GM18520 (cell line): ENCODE measurements at regions not wholly inside any gene's neighbourhood (a gene's known extent, or its start where the extent isn't known, plus 50 kb on each side); places are given as distances from the start of the nearest gene placed in this dataset.

ENCODE experiments used
- ATAC-seq: cut with Tn5 transposase; IDR thresholded peaks from one replicate; pipeline ENCODE4 v1.9.1; 2021; ENCODE audit not compliant: unreplicated experiment

GRCh38 chr13:76229281-76229680 is 593.2 kb downstream of the LMO7 start:
- ATAC-seq = no peak

GRCh38 chr13:76226941-76227340 is 590.8 kb downstream of the LMO7 start:
- ATAC-seq = no peak

DNA sequence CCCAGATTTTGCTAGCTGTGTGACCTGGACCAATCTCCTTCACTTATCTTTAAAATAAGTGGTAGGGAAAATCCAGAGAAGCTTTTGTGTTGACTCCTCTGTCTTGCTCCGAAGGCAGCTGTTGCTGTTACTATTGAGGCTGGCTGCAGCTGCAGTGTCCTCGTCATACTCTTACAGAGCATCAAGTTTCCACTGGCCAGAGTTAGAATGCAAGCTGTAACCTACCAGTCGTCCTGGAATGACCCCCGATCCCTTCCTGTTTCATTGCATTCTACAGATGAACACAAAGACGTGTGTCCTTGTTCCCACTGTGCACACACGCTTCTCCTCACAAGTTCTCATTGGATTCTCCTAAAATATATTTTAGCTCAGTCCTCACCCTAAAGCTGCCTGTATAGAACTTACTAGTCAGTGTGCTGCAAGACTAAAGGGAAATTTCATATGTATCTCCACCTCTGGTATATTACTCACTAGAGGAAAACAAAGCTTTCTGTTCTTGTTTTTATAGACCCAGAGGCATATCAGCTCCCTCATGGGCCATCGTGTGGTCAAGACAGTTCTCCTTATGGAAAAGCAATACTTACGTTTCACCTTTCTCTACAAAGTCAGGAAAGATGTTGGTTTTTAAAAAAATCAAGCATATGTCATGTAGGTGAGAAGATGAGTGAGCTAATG is 589.8 kb downstream of the LMO7 start:
- no peak for ATAC-seq

- no peak for ATAC-seq
These were observed 587.9 kb downstream of the LMO7 start for GRCh38 chr13:76223999-76224398.

DNA sequence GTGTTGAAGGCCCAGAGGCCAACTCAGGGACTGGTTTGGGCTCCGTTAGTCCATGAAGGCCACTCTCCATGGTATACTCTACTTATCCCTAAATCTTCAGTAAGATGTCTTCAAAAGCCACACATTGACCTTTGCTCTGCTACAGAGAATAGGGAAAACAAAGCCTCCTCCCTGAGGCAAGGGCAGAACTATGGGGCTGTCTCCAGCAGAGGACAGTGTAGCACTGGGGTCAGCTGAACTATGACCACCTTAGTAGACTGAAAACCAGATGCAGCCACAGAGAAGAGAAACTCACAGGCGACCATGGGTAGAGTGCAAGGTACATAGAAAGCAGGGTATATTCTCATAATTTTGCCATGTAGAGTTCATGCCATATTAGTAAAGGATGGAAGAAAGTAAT is 587.4 kb downstream of the LMO7 start:
- ATAC-seq = no peak

GRCh38 chr13:76222511-76222910 is 586.4 kb downstream of the LMO7 start:
- no peak for ATAC-seq

GRCh38 chr13:76216729-76217128 is 580.6 kb downstream of the LMO7 start:
- ATAC-seq = no peak

DNA sequence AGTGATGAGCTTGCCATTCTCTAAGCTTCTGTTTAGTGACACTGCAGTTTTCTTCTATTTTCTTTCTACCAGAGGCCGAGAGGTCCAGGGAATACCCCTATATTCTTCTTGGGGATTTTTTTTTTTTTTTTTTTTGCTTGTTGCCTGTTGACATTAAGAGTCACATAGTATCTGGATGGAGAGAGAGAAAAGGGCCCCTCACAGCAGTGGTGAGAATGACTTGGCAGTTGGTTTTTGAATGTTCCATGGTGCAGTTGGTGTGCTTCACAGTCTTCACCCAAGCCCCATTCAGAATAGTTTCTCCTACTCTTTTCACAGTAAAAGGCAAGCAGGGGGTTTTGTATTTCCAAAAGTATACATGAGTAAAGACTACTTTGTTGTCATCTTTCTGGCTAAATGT is 577.9 kb downstream of the LMO7 start:
- no peak for ATAC-seq

GRCh38 chr13:76213423-76213904 is 577.3 kb downstream of the LMO7 start:
- ATAC-seq = no peak

DNA sequence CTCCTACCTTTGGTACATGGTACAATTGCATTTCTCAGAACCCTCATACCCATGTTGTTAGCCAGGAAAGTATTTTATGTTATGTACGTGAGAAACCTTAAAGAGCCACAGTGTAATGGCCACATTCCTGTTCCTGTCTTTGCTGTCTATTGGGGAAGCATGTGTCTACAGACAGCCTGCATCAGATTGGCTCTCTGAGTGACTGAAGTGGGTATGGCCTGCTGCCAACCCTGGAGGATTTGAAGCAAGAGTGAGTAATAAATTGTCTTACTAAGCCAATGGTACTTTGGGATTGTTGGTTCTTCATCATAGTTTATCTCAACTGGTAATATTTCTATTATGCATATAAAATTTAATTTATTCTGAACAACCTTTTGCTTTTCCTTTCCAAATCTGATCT is 574.1 kb downstream of the LMO7 start:
- no peak for ATAC-seq

DNA sequence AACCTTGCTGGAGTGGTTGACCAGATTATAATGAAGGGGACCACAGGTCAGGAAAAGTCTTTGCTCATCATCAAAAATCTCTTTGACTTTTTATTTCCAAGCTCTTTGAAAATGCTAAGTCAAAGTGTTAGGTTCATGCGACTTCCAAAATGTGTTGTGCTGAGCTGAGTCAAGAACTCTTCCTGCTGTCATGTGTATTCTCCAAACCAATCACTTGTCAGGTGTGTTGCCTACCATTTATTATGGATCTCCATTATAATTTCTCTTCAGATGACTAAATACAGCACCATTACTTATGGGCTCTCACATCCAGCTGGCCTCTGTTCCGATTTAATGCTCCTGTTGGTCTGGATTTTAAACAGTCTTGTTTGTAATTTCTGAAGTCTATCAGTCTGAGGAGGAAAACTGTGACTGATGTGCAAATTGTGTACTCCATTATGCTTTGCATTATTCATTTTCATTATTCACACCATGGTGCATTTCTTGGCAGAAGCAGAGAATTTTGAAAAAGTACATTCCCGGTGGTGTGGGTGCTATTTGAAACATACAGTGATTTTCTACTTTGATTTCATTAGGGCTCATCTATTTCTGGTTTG is 562.5 kb downstream of the LMO7 start:
- no peak for ATAC-seq

GRCh38 chr13:76189882-76190519 is 553.9 kb downstream of the LMO7 start:
- no peak for ATAC-seq

GRCh38 chr13:76175961-76176725 is 540.0 kb downstream of the LMO7 start:
- no peak for ATAC-seq

DNA sequence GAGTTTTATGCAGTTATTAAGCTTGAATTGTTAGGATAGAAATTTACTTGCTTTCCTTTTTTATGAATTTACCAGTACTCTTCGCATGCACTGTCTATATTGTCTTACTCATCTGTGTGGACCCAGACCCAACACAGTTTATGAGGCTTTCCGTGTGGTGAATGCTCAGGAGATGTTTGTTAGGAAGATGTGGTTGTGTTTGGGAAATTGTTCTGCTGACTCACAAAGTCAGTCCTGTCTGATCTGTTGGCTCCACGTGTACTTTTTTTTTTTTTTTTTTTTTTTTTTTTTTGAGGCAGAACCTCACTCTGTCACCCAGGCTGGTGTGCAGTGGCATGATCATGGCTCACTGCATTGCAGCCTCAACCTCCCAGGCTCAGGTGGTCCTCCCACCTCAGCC is 532.5 kb downstream of the LMO7 start:
- ATAC-seq = no peak

GRCh38 chr13:76164290-76164689 is 528.2 kb downstream of the LMO7 start:
- no peak for ATAC-seq

DNA sequence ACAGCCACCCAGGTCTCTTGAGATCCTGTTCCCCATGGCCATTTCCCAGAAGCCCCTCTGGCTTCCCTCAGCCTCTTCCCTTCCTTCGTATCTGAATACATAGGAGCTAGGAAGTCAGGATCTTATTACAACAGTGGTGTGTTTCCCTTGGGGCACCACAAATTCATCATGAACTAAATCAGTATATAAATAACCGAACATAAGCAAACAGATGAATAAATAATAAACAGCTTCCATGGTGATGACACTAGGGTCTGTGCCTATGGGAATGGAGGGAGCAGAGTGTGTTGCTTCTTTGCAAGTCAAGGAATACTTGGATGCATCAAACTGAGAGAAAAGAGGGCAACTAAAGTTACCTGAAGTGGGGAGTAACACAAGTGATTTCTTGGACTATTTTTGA is 527.6 kb downstream of the LMO7 start:
- no peak for ATAC-seq

- no peak for ATAC-seq
These were observed 525.1 kb downstream of the LMO7 start for GRCh38 chr13:76160961-76161925.

- ATAC-seq = no peak
These were observed 524.4 kb downstream of the LMO7 start for GRCh38 chr13:76160506-76160905.

DNA sequence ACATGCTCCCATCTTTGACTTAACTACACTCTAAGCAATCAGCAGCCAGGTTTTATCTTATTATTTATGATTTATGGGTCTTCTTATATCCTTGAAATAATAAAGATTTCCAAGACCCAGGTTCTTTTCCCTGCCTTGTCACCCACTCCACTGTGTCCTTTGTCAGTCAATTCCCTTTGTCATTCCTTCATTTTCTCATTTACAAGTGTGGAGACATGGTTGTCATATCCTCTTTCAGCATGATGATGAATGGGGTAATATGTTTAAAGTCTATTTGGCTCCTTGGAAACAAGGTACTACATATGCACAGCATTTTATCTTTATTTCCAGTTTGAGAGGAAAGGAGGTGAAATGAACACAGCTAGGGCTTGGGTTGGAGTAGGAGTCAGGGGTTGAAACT is 521.8 kb downstream of the LMO7 start:
- no peak for ATAC-seq

- no peak for ATAC-seq
These were observed 517.1 kb downstream of the LMO7 start for GRCh38 chr13:76153239-76153638.

- no peak for ATAC-seq
These were observed 512.8 kb downstream of the LMO7 start for GRCh38 chr13:76148926-76149325.
